Ascending aorta (tissue), 2 donors: ENCODE measurements at regions not wholly inside any gene's neighbourhood (a gene's known extent, or its start where the extent isn't known, plus 50 kb on each side); places are given as distances from the start of the nearest gene placed in this dataset.

Source experiments
- DNase-seq, 2 donors: peaks; one replicate each; pipeline ENCODE4 v3.0.0-alpha.2; 2019; ENCODE audit warnings: low spot score in 2 of 2
- H3K27ac ChIP-seq, 2 donors: fragments of 200-600 bp; sonication (generic); one replicate each; pipeline ENCODE4 v1.5.1; 2016 to 2017; ENCODE audit warnings: mild to moderate bottlenecking in 1 of 2
- H3K27me3 ChIP-seq: fragments of 200-600 bp; sonication (generic); one replicate; pipeline ENCODE4 v1.5.1; 2017
- H3K36me3 ChIP-seq, 2 donors: fragments of 200-600 bp; sonication (generic); one replicate each; pipeline ENCODE4 v1.5.1; 2016
- H3K4me1 ChIP-seq, 2 donors: fragments of 200-600 bp; sonication (generic); one replicate each; pipeline ENCODE4 v1.5.1; 2016 to 2017; ENCODE audit warnings: mild to moderate bottlenecking in 1 of 2
- H3K4me3 ChIP-seq, 2 donors: fragments of 200-600 bp; sonication (generic); one replicate each; pipeline ENCODE4 v1.5.1; 2016 to 2017; ENCODE audit warnings: mild to moderate bottlenecking in 1 of 2
- H3K9me3 ChIP-seq, 2 donors: fragments of 200-600 bp; sonication (generic); one replicate each; pipeline ENCODE4 v1.5.1; 2016
- intact Hi-C: fragments of 100-400 bp; cut with DNase I; formaldehyde crosslinking; loops from one replicate; pipeline ENCODE4 v1.15.1; 2023
- TF ChIP-seq, protein P1 (sequence below), 3 experiments: fragments of 200-600 bp in 2 of 3; fragments of 450-650 bp in 1 of 3; sonication (generic) in 2 of 3; IDR thresholded peaks; one replicate each; pipeline ENCODE4 v1.5.1; 2016 to 2019; ENCODE audit warnings: antibody characterized with exemption in 3 of 3, mild to moderate bottlenecking in 1 of 3, moderate library complexity in 1 of 3

GRCh38 chr13:85174291-85174690 is 624.9 kb downstream of the SLITRK6 start:
- intact Hi-C loops: no loop called here
- no peaks in the 10 kb centered on the region for H3K27me3 ChIP-seq
- no peak for DNase-seq
- H3K4me3 ChIP-seq: no peak overlapping the region
- H3K4me1 ChIP-seq: no peaks in the 10 kb centered on the region
- no peak overlapping the region for H3K27ac ChIP-seq
- H3K36me3 ChIP-seq: no peaks in the 10 kb centered on the region
- no peaks in the 10 kb centered on the region for H3K9me3 ChIP-seq
- TF ChIP-seq, protein P1, sequence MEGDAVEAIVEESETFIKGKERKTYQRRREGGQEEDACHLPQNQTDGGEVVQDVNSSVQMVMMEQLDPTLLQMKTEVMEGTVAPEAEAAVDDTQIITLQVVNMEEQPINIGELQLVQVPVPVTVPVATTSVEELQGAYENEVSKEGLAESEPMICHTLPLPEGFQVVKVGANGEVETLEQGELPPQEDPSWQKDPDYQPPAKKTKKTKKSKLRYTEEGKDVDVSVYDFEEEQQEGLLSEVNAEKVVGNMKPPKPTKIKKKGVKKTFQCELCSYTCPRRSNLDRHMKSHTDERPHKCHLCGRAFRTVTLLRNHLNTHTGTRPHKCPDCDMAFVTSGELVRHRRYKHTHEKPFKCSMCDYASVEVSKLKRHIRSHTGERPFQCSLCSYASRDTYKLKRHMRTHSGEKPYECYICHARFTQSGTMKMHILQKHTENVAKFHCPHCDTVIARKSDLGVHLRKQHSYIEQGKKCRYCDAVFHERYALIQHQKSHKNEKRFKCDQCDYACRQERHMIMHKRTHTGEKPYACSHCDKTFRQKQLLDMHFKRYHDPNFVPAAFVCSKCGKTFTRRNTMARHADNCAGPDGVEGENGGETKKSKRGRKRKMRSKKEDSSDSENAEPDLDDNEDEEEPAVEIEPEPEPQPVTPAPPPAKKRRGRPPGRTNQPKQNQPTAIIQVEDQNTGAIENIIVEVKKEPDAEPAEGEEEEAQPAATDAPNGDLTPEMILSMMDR (IDR thresholded peaks at IDR 0.05): no peak

DNA sequence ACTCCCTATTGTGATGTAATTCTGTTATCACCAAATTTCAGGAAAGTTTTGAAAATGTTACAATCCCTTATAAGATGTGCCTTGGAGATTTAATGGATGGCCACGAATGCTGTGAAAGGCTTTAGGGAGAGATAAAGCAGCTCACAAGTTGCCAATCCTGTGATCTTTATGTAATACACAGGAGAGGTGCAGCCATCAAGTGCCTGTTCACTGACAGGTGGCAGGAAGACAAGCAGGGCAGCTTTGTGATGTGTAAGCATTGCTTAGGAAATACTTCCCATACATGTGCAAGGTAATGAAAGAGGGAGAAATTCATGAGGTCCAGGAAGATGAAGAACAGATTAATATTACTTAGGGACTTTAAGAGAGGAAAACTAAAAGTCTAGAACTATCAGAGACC is 628.8 kb downstream of the SLITRK6 start:
- Histone ChIP-seq H3K4me3 (no peak overlapping the region), H3K9me3 (no peaks in the 10 kb centered on the region), H3K27me3 (no peaks in the 10 kb centered on the region), H3K36me3 (no peaks in the 10 kb centered on the region), H3K4me1 (no peaks in the 10 kb centered on the region), H3K27ac (no peak overlapping the region)
- no peak for DNase-seq
- intact Hi-C loops: no loop called here
- TF ChIP-seq, protein P1 (IDR thresholded peaks at IDR 0.05): no peak

DNA sequence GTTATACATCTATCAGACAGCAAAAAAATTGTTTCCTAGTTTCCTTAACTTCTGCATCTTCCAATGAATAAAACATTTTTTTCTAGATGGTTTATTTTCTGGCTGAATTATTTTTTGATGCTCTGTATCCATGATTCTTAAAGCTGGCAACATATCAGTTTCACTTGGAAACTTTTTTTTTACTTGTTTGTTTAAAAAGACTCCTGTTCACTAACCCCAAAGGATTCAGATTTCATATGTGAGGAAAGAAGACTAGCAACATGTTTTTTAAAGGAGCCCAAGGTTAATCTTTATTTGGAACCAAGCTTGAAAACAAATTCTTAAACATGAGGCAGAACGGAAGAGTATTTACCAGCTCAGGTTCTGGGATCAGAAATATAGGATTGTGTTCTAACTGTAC is 632.3 kb downstream of the SLITRK6 start:
- intact Hi-C loops: no loop called here
- DNase-seq: no peak
- no peak overlapping the region for H3K4me3 ChIP-seq
- H3K9me3 ChIP-seq: no peaks in the 10 kb centered on the region
- no peaks in the 10 kb centered on the region for H3K36me3 ChIP-seq
- TF ChIP-seq, protein P1 (IDR thresholded peaks at IDR 0.05): no peak
- no peak overlapping the region for H3K27ac ChIP-seq
- no peaks in the 10 kb centered on the region for H3K4me1 ChIP-seq
- no peaks in the 10 kb centered on the region for H3K27me3 ChIP-seq

DNA sequence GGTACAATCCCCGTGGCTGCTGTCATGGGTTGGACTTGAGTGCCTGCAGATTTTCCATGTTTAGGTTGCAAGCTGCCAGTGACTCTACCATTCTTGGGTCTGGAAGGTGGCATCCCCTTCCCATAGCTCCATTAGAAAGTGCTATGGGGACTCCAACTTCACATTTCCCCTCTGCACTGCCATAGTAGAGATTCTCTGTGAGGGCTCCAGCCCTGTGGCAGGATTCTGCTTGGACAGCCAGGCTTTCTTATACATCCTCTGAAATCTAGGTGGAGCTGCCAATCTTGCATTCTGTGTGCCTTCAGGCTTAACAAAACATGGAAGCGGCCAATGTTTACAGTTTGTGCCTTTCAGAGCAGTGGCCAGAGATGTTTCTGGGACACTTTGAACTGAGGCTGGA is 636.2 kb downstream of the SLITRK6 start:
- DNase-seq: no peak
- Histone ChIP-seq H3K36me3 (no peaks in the 10 kb centered on the region), H3K27ac (no peak overlapping the region), H3K4me3 (no peak overlapping the region), H3K4me1 (no peaks in the 10 kb centered on the region), H3K27me3 (no peaks in the 10 kb centered on the region), H3K9me3 (no peaks in the 10 kb centered on the region)
- intact Hi-C loops: no loop called here
- TF ChIP-seq, protein P1 (IDR thresholded peaks at IDR 0.05): no peak

DNA sequence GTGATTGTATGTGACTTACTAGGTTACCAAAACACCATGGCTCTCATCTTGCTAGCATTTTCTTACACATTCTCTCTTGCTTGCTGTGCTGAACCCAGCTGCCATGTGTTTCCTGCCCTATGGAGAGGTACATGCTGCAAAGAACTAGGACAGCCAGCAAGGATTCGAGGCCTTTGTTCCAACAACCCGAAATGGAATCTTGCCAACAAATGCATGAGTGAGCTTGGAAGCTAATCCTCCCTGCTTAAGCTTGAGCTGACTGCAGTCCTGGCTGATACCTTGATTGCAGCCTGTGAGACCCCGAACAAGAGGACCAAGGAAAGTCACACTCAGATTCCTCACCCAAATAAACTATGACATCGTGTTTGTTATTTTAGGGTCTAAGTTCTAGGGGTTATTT is 651.2 kb downstream of the SLITRK6 start:
- Histone ChIP-seq H3K4me1 (no peaks in the 10 kb centered on the region), H3K4me3 (no peak overlapping the region), H3K36me3 (no peaks in the 10 kb centered on the region), H3K9me3 (no peaks in the 10 kb centered on the region), H3K27ac (no peak overlapping the region), H3K27me3 (no peaks in the 10 kb centered on the region)
- DNase-seq: no peak
- intact Hi-C loops: no loop called here
- TF ChIP-seq, protein P1 (IDR thresholded peaks at IDR 0.05): no peak

GRCh38 chr13:85142351-85142927 is 656.8 kb downstream of the SLITRK6 start:
- Histone ChIP-seq H3K4me1 (no peaks in the 10 kb centered on the region), H3K4me3 (no peak overlapping the region), H3K9me3 (no peaks in the 10 kb centered on the region), H3K27ac (no peak overlapping the region), H3K36me3 (no peaks in the 10 kb centered on the region), H3K27me3 (no peaks in the 10 kb centered on the region)
- DNase-seq: no peak
- intact Hi-C loops: no loop called here
- TF ChIP-seq, protein P1 (IDR thresholded peaks at IDR 0.05): no peak
